Fibroblast of lung (primary cell): ENCODE measurements at regions not wholly inside any gene's neighbourhood (a gene's known extent, or its start where the extent isn't known, plus 50 kb on each side); places are given as distances from the start of the nearest gene placed in this dataset.

Experiments used
- DNase-seq, 2 donors: peaks; one replicate each; pipeline versions ENCODE4 v3.0.0 to v3.0.0-alpha.2; 2010; ENCODE audit warnings: low read depth in 2 of 2
- H2AFZ ChIP-seq: 2 replicates; pipeline ENCODE4 v1.5.1; 2012; ENCODE audit warnings: low read length, control low read depth, inconsistent platforms
- H3K27ac ChIP-seq: 2 replicates; pipeline ENCODE4 v1.5.1; 2011; ENCODE audit warnings: low read length, control low read depth; ENCODE audit not compliant: insufficient read depth
- H3K27me3 ChIP-seq: 2 replicates; pipeline ENCODE4 v1.5.1; 2011; ENCODE audit warnings: mild to moderate bottlenecking, low read length; ENCODE audit not compliant: control insufficient read depth, insufficient read depth
- H3K36me3 ChIP-seq: 2 replicates; pipeline ENCODE4 v1.5.1; 2011; ENCODE audit warnings: low read length; ENCODE audit not compliant: control insufficient read depth, insufficient read depth
- H3K4me1 ChIP-seq: 2 replicates; pipeline ENCODE4 v1.5.1; 2011; ENCODE audit warnings: low read length; ENCODE audit not compliant: control insufficient read depth, insufficient read depth; ENCODE audit errors: extremely low read depth
- H3K4me2 ChIP-seq: 2 replicates; pipeline ENCODE4 v1.5.1; 2011; ENCODE audit warnings: low read length, control low read depth; ENCODE audit not compliant: insufficient read depth; ENCODE audit errors: extremely low read depth
- H3K4me3 ChIP-seq, 4 experiments: fragments of 200-600 bp in 1 of 4; sonication (generic) in 1 of 4; replicated peaks in 1 of 4; 2 replicates each; pipeline ENCODE4 v1.5.1; 2011 to 2016; ENCODE audit warnings: low read length in 4 of 4, low read depth in 3 of 4, mild to moderate bottlenecking in 3 of 4, control low read depth in 2 of 4, inconsistent platforms in 1 of 4, mixed read lengths in 1 of 4; ENCODE audit not compliant: insufficient read depth in 1 of 4; ENCODE audit errors: control extremely low read depth in 1 of 4
- H3K79me2 ChIP-seq: 2 replicates; pipeline ENCODE4 v1.5.1; 2012; ENCODE audit warnings: mild to moderate bottlenecking, low read length, inconsistent platforms; ENCODE audit not compliant: control insufficient read depth, insufficient read depth
- H3K9ac ChIP-seq: 2 replicates; pipeline ENCODE4 v1.5.1; 2011; ENCODE audit warnings: mild to moderate bottlenecking, low read length, control low read depth; ENCODE audit not compliant: insufficient read depth
- H3K9me3 ChIP-seq: 2 replicates; pipeline ENCODE4 v1.5.1; 2012; ENCODE audit warnings: low read depth, low read length; ENCODE audit not compliant: control insufficient read depth, insufficient read depth
- H4K20me1 ChIP-seq: 2 replicates; pipeline ENCODE4 v1.5.1; 2011; ENCODE audit warnings: low read length; ENCODE audit not compliant: control insufficient read depth, insufficient read depth; ENCODE audit errors: extremely low read depth
- CTCF ChIP-seq, 2 donors: IDR thresholded peaks in 1 of 2; conservative IDR thresholded peaks in 1 of 2; 1 replicate in 1 of 2; 2 replicates in 1 of 2; pipeline ENCODE4 v1.5.1; 2011 to 2012; ENCODE audit warnings: low read length in 2 of 2, control low read depth in 1 of 2, inconsistent platforms in 1 of 2, low read depth in 1 of 2, mild to moderate bottlenecking in 1 of 2
- EZH2 ChIP-seq: IDR thresholded peaks from 2 replicates; pipeline ENCODE4 v1.5.1; 2012; ENCODE audit warnings: low read length, control low read depth, mild to moderate bottlenecking; ENCODE audit errors: missing control alignments

GRCh38 chr6:8900056-8900455 lies 464.7 kb upstream of the SLC35B3 start:
- no peaks in the 10 kb centered on the region for H3K4me1 ChIP-seq
- DNase-seq = no peak
- no peaks in the 10 kb centered on the region for H4K20me1 ChIP-seq
- H3K27ac ChIP-seq = no peak overlapping the region
- no peak overlapping the region for H2AFZ ChIP-seq
- no peaks in the 10 kb centered on the region for H3K79me2 ChIP-seq
- no peaks in the 10 kb centered on the region for H3K9me3 ChIP-seq
- no peak overlapping the region for H3K9ac ChIP-seq
- H3K36me3 ChIP-seq = no peaks in the 10 kb centered on the region
- H3K27me3 ChIP-seq = no peaks in the 10 kb centered on the region
- TF ChIP-seq CTCF (conservative IDR thresholded peaks at IDR 0.05 in 1 of 2, IDR thresholded peaks at IDR 0.05 in 1 of 2; ENCODE audit: low read depth in 1 of 2, low read length in 2 of 2) (no peak), EZH2 (no peak)
- H3K4me2 ChIP-seq = no peak overlapping the region
- no peak overlapping the region for H3K4me3 ChIP-seq

DNA sequence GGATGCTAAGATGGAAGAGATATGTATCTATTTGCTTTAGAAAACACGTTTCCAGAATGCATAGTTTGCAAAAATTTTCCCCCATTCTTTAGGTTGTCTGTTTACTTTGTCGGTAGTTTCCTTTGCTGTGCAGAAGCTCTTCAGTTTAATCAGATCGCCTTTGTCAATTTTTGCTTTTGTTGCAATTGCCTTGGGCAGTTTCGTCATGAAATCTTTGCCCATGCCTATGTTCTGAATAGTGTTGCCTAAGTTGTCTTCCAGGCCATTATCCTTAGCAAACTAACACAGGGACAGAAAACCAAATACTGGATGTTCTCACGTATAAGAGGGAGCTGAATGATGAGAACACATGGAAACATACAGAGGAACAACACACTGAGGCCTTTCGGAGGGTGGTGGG lies 454.2 kb upstream of the SLC35B3 start:
- Histone ChIP-seq H3K9me3 (no peaks in the 10 kb centered on the region), H3K79me2 (no peaks in the 10 kb centered on the region), H3K9ac (no peak overlapping the region), H2AFZ (no peak overlapping the region), H4K20me1 (no peaks in the 10 kb centered on the region), H3K36me3 (no peaks in the 10 kb centered on the region), H3K27me3 (no peaks in the 10 kb centered on the region), H3K4me3 (no peak overlapping the region), H3K4me1 (no peaks in the 10 kb centered on the region), H3K4me2 (no peak overlapping the region), H3K27ac (no peak overlapping the region)
- TF ChIP-seq CTCF (conservative IDR thresholded peaks at IDR 0.05 in 1 of 2, IDR thresholded peaks at IDR 0.05 in 1 of 2; ENCODE audit: low read depth in 1 of 2, low read length in 2 of 2) (no peak), EZH2 (no peak)
- DNase-seq = no peak

- TF ChIP-seq CTCF (conservative IDR thresholded peaks at IDR 0.05 in 1 of 2, IDR thresholded peaks at IDR 0.05 in 1 of 2; ENCODE audit: low read depth in 1 of 2, low read length in 2 of 2) (no peak), EZH2 (no peak)
- Histone ChIP-seq H3K4me1 (no peaks in the 10 kb centered on the region), H3K27ac (no peak overlapping the region), H3K36me3 (no peaks in the 10 kb centered on the region), H4K20me1 (no peaks in the 10 kb centered on the region), H3K4me2 (no peak overlapping the region), H2AFZ (no peak overlapping the region), H3K9me3 (no peaks in the 10 kb centered on the region), H3K79me2 (no peaks in the 10 kb centered on the region), H3K9ac (no peak overlapping the region), H3K27me3 (no peaks in the 10 kb centered on the region), H3K4me3 (no peak overlapping the region)
- DNase-seq = no peak
These were observed 453.1 kb upstream of the SLC35B3 start for GRCh38 chr6:8888468-8888867.
